Esophagus muscularis mucosa (tissue), 3 donors: ENCODE measurements at regions not wholly inside any gene's neighbourhood (a gene's known extent, or its start where the extent isn't known, plus 50 kb on each side); places are given as distances from the start of the nearest gene placed in this dataset.

Experiments
- POLR2A ChIP-seq: fragments of 450-650 bp; IDR thresholded peaks from one replicate; pipeline ENCODE4 v1.6.1; 2017; ENCODE audit warnings: antibody characterized with exemption, moderate library complexity, mild to moderate bottlenecking, low read depth
- TF ChIP-seq, protein P1 (sequence below), 3 experiments: fragments of 200-600 bp in 2 of 3; fragments of 450-650 bp in 1 of 3; sonication (generic) in 2 of 3; IDR thresholded peaks; one replicate each; pipeline ENCODE4 v1.5.1; 2017 to 2019; ENCODE audit warnings: antibody characterized with exemption in 3 of 3, mild to moderate bottlenecking in 2 of 3, moderate library complexity in 1 of 3

DNA sequence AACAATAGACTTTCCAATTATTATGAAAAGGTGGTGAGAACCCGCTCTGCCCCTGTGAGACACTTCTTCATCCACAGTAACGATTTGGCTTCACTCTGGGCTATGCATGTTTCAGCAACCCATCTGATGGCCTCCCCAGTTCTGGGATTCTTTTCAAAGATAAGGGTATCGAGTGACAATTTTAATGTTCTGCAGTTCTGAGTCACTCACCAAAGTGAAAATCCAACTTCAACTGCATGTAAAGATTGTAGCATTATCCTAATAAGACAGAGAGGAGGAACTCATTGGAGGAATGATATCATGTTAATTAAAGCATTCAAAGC lies 1078.3 kb upstream of the SEMA6A start:
- TF ChIP-seq, protein P1, sequence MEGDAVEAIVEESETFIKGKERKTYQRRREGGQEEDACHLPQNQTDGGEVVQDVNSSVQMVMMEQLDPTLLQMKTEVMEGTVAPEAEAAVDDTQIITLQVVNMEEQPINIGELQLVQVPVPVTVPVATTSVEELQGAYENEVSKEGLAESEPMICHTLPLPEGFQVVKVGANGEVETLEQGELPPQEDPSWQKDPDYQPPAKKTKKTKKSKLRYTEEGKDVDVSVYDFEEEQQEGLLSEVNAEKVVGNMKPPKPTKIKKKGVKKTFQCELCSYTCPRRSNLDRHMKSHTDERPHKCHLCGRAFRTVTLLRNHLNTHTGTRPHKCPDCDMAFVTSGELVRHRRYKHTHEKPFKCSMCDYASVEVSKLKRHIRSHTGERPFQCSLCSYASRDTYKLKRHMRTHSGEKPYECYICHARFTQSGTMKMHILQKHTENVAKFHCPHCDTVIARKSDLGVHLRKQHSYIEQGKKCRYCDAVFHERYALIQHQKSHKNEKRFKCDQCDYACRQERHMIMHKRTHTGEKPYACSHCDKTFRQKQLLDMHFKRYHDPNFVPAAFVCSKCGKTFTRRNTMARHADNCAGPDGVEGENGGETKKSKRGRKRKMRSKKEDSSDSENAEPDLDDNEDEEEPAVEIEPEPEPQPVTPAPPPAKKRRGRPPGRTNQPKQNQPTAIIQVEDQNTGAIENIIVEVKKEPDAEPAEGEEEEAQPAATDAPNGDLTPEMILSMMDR (IDR thresholded peaks at IDR 0.05), result no peak
- no peak for TF ChIP-seq POLR2A
